GM21390 (cell line): ENCODE measurements at regions not wholly inside any gene's neighbourhood (a gene's known extent, or its start where the extent isn't known, plus 50 kb on each side); places are given as distances from the start of the nearest gene placed in this dataset.
"Not testable (repeated sequence)": the region's sequence is repeated elsewhere in the genome, so short reads cannot be mapped to it uniquely, and the experiment has no call there.

ENCODE experiments used
- ATAC-seq: cut with Tn5 transposase; IDR thresholded peaks from one replicate; pipeline ENCODE4 v1.9.1; 2021; ENCODE audit not compliant: unreplicated experiment

DNA sequence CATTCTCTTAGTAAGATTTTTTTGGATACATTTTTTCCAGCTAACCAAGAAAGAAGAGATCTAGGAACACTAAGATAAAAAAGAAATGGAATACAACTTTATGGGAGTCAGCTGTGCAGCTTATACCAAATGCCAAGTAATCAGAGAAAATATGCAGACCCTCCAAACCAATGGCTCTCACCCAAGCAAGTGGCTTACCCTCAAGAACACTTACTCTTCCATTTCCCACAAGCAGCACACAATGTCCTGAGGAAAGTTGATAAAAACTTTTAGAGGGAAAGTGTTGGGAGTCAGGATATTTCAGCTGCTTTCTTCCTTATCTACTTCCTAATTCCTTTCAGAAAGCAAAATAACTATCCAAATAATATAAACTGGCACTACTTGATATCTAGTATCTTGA, 631.8 kb downstream of the RWDD3 start:
- ATAC-seq, result no peak

DNA sequence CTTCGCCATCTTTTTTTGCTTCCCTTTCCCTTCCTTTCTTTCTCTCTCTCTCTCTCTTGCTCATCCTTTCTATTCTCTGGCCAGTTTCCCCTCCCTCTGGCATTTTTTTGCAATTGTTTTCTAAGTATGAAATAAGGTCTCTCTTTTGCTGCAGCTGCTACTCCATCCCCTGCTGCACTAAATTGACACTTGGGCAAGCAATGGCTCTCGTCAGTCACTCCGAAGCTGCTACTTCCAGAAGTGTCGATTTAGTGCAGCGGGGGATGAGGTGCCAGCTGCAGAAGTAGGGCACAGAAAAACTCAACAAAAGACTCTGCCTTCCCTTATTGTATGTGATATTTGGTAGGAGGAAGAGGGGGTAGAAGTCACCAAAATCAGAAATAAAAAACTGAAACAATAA, 642.3 kb downstream of the RWDD3 start:
- no peak for ATAC-seq

DNA sequence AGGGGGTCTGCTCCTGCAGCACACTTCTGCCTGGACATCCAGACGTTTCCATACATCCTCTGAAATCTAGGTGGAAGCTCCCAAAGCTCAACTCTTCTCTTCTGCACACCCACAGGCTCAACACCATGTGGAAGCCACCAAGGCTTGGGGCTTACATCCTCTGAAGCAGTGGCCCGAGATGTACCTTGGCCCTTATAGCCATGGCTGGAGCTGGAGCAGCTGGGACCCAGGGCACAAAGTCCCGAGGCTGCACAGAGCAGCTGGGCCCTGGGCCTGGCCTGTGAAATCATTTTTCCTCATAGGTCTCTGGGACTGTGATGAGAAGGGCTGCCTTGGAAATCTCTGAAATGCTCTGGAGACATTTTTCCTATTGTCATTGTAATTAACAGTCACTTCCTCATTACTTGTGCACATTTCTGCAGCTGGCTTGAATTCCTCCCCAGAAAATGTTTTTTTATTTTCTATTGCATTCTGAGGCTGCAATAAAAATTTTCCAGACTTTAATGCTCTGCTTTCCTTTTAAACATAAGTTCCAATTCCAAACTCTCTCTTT, 645.6 kb downstream of the RWDD3 start:
- ATAC-seq, result no peak

DNA sequence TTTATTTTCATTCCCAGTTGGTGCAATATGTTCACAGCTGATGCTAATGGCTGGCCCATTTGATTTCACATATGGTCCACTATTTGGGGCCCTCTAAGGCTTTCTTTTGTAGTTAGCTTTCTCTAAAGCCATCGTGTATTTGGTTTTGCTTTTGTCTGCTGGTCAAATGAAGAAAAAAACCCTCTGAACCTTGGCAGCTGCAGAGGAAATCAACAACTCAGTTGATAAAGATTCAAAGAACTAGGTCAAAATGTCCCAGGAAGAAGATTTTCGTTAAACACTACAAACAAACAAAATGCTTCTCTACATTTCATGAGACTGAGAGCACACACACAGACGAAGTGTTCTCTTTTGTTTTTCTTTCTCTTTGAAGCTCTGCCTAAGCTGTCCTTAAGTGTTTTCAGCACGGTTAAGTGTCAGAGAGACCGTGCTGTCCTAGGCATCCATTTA, 655.0 kb downstream of the RWDD3 start:
- no peak for ATAC-seq

DNA sequence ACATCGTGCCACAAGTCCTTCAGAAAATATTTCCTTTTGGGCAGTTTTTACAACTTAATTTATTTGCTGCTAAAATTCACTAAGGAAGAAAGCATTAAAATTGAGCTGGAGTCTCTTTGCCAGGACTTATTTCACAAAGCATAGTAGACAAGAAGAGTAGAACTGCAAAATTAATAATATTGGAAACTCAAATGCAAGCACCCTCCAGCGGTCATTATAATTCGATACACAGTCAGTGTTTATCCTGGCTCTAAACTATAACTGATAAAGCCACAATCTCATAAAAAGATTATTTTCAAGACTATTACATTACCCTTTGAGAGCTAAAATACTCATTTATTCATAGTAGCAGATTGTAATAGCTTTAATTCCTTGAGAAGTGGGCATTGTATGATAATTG, 655.4 kb downstream of the RWDD3 start:
- ATAC-seq, result no peak

DNA sequence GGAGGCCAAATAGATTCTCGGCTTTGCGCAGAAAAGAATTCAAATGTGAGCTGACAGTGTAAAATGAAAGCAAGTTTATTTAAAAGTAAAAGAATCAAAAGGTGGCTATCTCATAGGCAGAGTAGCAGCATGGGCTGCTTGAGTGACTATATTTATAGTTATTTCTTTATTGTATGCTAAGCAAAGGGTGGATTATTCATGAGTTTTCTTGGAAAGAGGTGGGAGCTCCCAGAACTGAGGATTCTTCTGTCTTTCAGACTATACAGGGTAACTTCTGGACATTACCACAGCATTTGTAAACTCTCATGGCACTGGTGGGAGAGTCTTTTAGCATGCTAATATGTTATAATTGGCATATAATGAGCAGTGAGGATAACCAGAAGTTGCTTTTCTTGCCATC, 659.9 kb downstream of the RWDD3 start:
- ATAC-seq, result no peak

DNA sequence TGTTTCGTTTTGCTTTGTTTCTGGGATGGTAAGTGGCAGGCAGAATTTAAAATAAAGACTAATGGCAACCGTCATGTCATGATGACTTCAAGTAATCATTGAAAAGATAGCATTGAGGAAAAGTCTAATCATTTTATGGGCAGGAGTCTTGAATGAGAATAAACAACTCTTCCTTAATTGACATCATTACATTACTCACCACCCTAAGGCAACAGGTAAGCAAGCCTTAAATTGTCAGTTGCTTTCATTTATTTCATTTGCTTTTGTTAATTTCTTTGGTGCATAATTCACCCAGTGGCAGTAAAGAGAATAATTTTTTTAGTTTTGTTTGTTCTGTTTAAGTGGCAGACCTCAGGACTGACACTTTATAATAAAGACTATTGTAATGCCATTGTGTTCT, 669.0 kb downstream of the RWDD3 start:
- no peak for ATAC-seq

DNA sequence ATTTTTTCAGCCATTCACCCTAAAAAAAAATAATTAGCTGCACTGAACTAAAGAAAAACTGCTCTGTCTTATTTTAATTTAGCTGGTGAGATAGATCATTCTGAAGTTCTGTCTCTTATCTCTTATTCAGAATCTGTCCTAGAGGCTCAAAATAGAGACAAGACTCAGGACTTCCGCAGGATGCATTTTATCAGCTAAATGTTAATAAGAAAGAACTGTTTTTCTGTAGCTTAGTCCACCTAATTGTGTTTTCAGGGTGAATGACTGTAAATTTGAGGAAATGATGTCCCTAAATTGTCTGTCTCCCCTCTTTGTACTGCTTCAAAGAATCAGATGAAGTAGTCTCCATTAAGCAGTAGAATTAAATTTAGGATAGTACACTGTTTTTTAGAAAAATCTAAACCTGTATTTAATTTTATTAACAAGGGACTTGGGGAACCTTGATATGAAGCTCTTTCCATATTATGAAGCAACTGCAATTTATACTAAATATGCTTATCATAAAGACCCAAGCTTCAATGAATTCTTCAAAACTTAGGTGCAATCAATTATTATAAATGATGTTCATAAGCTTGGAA, 671.9 kb downstream of the RWDD3 start:
- no peak for ATAC-seq

DNA sequence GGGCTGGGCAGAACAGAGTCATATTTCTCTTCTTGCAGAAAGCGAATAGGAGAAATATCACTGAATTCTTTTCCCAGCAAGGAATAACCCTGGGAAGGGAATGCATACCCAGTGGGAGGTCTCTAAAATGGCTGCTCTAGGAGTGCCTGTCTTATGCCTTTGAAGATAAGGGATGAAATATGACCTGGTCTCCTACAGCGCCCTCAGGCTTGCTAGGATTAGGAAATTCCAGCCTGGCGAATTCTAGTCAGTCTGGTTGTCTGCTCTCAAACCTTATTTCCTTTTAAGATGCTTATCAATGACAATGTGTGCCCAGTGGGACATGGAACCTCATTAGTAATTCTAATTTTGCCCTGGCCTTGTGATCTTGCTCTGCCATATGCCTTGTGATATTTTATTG, 677.7 kb downstream of the RWDD3 start:
- not testable (repeated sequence) for ATAC-seq

DNA sequence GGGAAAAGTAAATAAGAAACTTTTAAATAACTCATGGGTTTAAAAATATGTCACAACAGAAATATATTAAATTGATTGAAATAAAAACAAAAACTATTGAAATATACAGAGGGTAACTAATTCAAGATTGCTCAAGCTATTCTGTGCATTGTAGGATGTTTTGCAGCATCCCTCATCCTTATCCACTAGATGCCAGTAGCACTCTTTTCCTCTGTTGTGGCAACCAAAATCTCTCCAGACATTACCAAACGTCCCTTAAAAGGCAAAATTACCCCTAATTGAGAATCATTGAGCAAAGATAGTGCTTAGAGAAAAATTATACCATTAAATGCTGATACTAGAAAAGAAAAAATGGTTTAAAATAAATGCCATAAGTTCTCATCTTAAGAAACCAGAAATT, 682.6 kb downstream of the RWDD3 start:
- ATAC-seq, result no peak

DNA sequence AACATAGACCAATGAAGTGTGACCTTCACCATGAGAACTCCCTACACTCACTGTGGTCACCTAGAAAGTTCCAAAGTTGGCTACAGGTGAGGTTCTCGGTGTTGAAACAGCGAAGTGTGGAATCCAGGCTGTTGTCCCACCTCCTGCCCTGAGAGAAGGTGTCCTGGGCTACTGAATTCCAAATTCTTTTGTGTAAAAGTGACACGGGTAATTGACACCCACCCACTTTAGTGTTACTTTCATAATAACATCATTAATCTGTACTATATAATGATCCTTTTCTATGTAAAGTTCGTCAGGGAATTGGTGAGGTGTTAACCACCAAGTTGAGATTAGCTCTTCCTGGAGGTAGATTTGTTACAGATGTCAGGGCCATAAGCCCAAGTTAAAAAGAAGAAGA, 690.7 kb downstream of the RWDD3 start:
- ATAC-seq, result no peak

DNA sequence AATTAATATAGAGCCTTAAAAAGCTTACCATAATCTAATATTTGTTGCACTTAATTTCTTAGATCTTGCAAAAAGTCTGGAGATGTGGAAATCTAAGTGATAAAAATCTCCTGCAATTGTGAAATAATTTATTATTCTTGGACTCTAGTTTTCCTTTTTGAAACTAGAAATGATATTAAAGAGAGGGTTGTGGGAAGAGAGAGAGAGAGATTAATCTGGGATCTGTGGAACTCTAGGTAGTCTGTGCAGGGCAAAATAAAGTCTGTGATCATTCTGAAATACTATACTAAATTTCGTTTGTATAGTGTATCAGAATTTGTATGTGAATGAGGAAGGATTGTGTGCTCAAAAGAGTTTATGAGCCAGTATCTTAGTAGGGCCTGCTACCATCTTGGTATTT, 692.3 kb downstream of the RWDD3 start:
- ATAC-seq, result no peak

DNA sequence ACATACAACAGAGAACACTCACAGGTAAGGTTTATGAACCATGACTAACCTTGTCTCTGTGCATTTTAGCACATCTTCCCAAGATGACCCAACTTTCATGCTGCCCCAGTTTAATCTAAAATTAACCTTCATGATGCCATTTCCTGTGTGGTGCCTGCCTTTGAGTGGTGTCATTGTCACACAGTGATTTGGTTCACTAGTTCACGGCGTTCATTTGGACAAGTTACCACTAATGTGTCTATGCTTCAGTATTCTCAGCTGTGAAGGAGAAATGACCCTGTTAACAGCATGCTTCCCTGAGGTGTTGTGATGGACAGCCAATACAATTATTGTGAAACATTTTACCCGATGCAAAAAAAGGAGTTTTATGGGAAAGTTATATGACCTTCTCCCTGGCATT, 693.1 kb downstream of the RWDD3 start:
- ATAC-seq, result no peak

DNA sequence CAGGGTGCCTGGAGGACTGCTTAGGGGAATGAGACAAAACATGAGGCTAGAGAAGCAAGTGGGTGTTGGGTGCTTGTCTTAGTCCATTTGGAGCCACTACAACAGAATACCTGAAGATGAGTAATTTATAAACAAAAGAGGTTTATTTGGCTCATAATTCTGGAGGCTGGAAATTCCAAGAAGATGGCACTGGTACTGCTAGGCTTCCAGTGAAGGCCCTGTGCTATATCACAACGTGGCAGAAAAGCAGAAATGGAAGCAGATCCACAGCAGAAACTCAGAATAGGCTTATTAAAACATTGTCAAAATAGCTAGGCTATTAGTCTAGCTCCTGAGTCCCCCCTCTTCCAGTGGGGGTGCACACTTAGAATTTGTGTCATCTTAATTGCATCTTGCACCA, 701.7 kb downstream of the RWDD3 start:
- ATAC-seq, result no peak

DNA sequence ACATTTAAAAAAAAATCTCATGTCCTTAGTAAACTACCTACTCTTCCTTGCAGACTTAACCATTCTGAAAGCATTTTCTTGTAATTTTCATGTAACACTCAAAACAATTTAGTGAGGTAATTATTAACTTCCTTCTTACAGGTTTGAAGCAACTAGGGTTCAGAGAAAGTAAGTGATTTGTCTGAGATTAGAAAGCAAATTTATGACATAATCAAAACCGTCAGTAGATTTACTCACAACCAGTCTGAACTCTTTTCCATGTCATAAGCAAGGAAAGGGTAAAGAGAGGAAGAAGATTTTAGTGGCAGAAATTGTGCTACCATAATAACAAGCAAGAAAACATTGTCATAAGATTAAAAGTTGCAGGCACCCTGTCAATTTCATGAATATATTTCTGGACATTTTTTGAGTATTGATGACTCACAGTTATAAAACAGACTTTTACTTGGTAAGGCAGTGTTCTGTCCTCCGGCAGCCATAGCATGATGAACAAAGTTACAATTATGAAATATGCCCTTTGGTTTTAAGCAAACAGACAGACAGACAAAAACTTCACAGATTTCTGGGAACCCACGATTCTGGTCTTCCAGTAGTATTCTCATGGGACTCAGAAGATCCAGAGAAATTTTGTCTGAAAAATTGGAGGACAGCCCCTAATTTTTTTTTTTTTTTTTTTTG, 707.2 kb downstream of the RWDD3 start:
- no peak for ATAC-seq

DNA sequence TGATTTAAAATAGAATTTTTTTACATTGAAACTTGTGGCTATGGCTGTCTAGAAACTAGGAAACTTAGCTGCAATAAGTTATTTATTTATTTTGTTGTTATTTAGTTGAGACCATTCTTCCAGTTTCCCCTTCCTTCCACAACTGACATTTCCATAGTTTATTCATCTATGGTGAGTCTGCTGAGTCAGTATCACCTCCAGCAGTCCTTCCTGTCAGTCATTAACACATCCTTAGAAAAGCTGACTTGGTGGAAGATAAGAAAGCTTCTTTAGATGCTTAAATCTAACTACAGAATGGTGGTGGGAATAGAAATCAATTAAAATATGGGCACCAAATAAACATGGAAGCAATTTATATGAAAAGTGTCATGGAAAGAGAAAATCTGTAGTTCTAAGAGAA, 714.0 kb downstream of the RWDD3 start:
- no peak for ATAC-seq

DNA sequence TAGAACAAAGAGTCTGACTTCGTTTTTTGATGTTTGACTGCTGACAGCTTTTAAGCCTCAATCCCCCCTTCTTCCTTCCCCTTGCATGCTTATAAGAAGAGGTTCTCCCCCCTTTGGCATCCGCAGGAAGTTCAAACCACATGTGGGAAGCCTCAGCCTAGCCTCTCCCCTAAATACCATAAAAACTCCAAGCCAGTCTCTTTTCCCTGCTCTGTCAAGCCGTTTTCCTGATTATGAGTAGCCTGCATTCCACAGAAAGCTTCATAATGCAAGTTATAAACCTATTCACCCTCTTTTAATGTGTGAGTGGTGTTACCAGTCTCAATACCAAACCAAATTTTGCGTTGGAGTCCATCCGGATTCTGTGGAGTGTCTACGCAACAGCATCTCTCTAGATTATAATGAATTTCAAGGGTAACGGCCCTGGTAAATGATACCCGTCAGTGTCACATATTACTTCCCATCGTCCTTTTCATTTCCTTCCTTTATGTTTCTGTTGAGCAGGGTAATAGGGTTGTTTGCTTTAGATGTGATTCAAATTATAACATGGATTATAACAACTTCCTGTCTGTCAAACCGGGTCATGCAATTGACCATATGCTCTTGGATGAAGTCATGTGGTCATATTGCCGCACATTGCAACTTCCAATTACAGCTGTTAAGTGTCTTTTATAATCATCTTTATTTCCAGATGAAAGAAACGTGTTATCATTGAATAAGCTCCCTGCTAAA, 717.5 kb downstream of the RWDD3 start:
- no peak for ATAC-seq

DNA sequence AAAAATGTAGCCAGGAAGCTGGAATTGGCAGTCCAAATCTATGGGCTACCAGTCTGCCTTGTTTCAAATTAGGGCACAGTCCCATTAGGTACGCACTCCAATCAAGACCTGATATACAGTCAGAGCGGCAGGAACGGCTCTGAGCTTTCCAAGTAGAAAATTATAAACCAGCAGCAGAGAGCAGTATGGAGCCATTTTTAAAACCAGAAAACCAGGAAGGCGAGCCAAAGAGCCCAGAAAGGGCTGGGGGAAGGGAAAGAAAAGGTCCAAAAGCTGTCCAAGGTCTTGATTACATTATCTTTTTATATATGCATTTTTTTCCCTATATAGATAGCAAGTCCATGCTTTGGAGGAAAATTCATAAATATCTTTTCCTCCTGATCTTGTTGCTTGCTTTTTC, 719.0 kb downstream of the RWDD3 start:
- no peak for ATAC-seq

DNA sequence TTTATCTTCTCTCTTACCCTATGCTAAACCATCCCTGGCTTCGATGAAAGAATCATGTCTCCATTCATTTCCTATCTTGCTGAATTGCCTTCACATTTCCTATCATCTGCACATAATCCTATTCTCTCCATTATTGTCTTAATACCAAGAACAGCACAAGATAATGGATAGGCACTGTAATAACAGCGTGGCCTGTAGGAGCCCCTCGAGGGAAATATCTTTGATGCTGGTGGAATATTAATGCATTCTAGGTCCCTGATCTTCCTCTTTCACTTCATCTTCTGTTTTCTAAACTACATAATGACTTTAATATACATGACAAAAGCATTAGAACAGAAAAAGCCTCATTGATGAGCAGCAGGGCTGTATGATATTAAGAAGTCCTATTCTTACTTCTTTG, 720.6 kb downstream of the RWDD3 start:
- no peak for ATAC-seq

DNA sequence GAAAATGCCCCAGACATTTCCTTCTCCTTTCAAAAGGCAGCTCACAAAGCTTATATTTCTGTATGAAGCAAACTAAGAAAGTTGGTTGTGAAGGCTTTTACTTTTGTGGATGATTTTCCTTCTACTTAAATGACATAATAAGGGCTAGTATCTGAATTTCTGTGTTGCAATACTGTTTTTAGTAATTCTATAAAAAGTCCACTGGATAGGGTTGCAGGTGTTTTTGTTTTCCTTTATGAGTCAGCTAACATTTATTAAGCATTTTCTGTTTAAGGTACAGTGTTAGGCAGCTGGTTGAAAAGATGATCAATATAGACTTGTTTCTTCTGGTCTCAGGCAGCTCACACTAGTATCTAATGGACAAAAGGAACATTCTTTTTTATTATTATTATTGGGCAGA, 722.2 kb downstream of the RWDD3 start:
- ATAC-seq, result no peak

DNA sequence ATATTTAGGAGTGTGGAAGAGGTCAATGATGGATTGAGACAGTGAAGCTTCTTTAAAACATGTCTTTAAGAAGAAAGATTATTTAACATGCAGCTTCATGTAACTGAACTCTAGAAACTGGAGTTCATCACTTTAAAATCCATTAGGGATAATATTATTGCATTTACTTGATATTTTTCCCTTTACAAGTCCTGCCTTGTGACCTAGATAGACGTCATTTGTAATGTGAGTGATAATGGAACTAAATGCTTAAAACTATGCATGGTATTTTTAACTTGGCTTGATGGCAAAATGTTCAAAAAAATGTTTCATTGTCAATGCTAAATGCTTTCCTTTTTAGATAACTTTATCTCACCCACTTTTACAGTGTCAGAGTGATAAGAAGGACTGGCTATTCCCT, 723.7 kb downstream of the RWDD3 start:
- ATAC-seq, result no peak

DNA sequence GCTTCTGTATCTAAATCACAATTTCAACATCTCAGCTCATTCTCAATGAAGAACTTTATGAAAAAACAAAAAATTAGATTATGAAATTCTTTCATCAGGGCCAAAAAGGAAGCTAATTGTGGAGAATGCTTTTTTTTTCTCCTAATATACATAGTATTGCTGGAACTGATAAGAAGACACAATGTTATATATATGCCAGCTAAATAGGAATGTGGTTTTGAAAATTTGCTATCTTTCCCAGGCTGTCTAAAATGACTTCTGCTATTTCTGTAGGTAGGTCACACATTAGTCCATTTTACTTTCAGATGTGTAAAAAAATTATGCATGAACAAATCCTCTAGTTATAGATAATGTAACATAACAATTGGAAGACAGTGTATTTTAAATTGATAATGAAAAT, 732.9 kb downstream of the RWDD3 start:
- no peak for ATAC-seq
